ENCODE measurements at regions not wholly inside any gene's neighbourhood (a gene's known extent, or its start where the extent isn't known, plus 50 kb on each side); places are given as distances from the start of the nearest gene placed in this dataset.

DNA sequence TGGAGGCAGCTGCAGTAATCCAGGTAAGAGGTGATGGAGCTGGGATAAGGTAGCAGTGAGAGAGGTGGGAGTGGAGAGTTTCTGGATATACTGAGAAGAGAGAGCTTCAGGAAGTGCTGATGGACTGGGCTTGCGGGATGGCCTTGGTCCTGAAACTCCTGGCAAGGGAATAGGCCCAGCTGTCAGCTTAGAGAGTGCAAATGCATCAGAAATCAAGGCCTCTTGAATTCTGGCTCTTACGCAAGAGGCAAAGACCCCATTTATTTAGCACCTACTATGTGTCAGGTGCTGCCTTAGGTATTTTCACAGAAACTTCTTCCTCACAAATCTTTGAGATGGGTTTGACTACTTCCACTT, 227.2 kb upstream of the MAP3K1 start:
- ATAC-seq (no peak), DNase-seq (no peak)

- no peak for DNase-seq
- no peak for ATAC-seq
Observed at GRCh38 chr5:56587381-56588130, 227.8 kb upstream of the MAP3K1 start.

DNA sequence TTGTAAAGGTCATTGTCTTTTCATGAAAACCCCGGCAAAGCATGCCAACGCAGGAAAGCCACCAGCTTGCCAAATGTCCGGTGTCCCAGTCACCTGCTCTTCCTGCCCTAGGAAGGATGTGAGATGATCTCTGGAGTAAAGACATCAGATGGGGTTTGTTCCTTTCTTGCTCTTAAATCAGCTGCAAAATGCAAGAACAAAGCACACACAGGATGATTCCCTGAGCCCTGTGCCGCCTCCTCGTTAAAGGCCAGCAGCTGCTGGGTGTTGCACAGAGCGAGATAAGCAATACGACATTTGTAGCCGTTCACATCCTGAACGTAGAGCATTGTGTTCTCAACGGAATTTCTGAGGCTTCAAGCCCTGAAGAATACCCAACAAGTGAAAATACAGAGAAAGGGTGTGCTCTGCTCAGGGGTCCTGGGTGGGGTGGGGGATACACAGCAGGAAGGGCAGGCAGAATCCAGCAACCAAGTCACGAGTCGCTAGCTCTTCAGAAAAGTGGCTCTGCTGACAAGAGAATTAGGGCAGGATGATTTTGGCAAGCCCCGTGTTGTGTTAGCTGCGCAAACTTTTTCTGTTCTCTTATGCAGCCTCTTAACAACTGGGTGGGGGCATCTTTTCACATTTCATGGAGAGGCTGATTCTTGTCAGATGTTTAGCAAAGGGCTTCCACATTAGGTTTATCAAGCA, 229.2 kb upstream of the MAP3K1 start:
- ATAC-seq: no peak
- DNase-seq: no peak

GRCh38 chr5:56585461-56585860, 229.9 kb upstream of the MAP3K1 start:
- no peak for ATAC-seq
- DNase-seq: no peak

- ATAC-seq (no peak), DNase-seq (no peak)
Observed at GRCh38 chr5:56581426-56581825, 233.9 kb upstream of the MAP3K1 start.

DNA sequence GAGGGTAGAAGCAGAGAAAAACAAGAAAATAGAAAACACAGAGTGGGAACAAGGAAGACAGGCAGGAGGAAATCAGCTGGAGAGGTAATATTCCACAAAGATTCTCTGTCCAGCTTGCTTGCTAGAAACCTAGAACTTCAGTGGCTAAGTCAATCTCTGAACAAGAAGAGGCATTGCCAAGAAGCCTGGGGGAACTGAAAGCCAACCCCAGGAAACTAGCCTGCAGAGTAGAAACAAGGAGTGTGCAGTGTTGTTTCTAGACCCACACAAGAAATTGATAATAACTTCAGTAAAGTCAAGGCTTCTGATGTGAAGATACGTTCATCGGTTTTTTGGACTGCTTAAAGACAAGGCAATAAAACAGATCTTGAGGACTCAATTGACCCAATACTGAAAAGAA, 234.5 kb upstream of the MAP3K1 start:
- ATAC-seq (no peak), DNase-seq (no peak)

DNA sequence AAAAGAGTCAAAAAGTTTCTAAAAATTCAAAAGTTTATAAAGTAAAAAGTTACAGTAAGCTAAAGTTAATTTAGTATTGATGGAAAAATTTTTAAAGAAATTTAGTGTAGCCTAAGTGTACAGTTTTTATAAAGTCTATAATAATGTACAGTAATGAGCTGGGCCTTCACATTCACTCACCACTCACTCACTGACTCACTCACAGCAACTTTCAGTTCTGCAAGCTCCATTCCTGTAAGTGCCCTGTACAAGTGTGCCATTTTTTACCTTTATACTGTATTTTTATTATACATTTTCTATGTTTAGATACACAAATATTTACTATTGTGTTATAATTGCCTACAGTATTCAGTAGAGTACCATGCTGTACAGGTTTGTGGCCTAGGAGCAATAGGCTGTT, 239.5 kb upstream of the MAP3K1 start:
- ATAC-seq: no peak
- DNase-seq: no peak

- no peak for DNase-seq
- no peak for ATAC-seq
Observed at GRCh38 chr5:56574778-56575177, 240.6 kb upstream of the MAP3K1 start.

DNA sequence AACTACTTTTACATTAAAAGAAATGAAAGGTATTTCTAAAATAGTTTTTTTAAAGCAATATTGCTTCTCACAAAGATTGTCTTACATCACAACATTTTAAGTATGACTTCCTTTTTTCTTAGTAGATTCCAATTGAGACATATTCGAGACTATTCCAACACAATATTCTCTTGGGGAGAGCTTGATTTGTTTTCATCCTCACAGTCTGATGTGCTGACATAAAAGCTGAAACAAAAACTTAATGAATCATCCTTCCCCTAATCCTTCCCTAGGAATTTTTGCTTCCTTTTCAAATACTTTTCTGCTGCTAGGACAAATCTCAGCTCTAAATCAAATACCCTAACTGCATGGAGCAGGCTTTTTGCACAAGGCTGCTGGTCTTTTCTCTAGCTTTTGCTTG, 245.8 kb upstream of the MAP3K1 start:
- DNase-seq (no peak), ATAC-seq (no peak)

- ATAC-seq (no peak), DNase-seq (no peak)
Observed at GRCh38 chr5:56569076-56569475, 246.3 kb upstream of the MAP3K1 start.

DNA sequence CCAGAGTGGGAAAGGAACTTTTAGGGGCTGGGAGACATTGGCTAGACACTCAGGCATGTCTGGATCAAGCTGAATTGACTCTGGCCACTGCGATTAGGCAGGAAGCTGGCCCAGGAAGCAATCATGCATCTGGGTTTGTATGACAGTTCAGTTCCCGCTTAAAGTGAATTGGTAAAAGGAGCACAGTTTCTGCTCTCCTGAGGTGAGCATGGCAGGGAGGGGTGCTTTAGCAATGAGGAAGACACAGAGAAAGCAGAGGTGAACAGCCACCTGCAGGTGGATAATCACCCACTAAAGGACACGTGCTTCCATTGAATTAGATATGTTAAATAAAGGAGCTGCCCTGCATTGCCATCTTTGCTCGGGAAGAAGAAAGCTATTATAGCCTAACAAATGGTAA, 248.1 kb upstream of the MAP3K1 start:
- ATAC-seq (no peak), DNase-seq (no peak)

DNA sequence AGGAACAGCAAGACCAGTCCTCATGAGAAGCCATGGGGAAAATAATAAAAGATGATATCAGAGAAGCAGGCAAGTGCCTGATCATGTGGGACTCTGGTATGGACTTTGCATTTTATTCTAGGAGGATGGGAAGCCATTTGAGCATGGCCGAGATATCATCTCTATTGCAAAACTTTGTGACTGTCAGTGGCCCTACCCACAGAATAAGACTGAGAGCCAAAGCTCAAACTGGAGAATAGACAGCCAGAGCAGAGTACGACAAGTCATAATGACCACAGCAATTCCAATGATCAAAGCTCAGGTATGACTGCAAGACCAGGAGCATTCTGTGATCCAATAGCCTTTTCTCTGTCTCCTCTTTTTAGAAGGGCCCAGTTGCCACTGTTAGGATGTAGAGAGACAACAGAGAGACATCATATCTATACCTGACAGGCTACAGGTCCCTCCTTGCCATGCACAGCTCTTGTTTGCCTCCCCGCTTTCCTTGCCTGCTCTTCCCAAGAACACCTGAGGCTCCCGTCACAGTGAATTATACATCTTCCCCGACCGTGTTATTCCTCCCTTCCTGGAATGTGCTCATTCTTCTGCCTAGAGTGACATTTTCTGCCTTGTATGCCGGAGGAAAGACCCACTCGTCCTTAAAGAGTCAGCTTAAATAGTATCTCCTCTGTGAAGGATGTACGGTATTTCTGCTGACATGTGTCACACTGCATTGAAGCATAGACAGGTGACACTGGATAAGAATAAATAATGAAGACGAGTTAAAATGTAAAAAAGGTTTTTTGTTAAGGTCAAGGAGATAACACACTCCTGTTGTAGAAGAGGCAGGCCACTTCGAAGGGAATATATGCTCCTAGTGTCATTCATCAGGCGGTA, 248.7 kb upstream of the MAP3K1 start:
- no peak for DNase-seq

GRCh38 chr5:56565644-56566043, 249.7 kb upstream of the MAP3K1 start:
- DNase-seq (no peak), ATAC-seq (no peak)

More for the DNA sequence above, 248.7 kb upstream of the MAP3K1 start:
- no peak for ATAC-seq

GRCh38 chr5:56565283-56565615, 250.1 kb upstream of the MAP3K1 start:
- ATAC-seq: no peak
- DNase-seq: no peak

DNA sequence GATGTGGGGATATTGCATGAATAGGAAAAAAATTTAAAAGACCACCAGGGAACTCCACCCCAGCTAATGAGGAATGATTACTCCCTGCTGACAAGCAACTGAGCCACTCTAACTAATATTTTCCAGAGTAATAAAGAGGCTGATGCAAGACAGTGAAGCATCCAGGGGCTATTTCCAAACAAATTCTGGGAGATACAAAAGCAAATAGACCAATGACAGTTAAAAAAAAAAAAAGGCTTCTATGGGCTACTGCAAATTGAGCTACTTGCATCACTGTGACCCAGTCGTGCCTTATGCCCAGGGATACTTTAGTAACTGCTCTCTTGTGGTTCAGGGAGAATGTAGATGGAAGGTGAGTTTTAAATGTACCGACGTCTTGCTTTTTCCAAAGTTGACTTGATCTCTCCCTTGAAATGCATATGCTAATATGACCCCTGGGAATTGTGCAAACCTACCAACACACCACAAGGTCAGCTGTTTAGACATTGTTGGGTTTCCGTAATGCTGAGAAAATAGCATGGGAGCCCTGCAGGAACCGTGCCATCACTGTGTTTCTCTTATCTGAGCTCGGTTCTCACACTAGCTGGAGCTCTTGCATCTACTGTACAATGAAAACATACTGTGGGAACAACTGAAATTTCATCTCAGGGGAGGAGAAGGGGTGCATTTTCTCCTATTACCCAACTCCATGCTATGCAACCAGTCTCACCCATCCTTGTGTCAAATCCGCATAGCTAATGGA, 250.6 kb upstream of the MAP3K1 start:
- DNase-seq (no peak), ATAC-seq (no peak)

DNA sequence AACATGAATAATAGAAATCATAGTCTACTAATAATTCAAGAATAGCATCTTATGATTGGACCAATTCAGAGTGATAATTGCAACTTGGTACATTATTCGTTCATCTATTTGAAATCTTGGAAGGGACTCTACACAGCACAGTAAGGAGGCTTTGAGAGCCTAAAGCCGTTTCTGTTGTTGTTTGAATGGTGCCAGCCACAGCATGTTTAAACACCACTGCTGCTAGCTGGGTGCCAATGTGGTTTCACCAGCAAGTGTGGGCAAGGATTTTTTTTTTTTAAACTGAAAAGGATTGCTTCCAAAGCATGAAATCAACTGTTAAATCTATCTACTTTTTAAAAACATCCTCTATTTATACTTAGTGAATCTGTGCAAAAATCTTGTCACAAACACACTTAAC, 253.9 kb upstream of the MAP3K1 start:
- DNase-seq (no peak), ATAC-seq (no peak)

GRCh38 chr5:56558131-56558745, 257.1 kb upstream of the MAP3K1 start:
- ATAC-seq (no peak), DNase-seq (no peak)

GRCh38 chr5:56557198-56557597, 258.2 kb upstream of the MAP3K1 start:
- ATAC-seq (no peak), DNase-seq (no peak)

DNA sequence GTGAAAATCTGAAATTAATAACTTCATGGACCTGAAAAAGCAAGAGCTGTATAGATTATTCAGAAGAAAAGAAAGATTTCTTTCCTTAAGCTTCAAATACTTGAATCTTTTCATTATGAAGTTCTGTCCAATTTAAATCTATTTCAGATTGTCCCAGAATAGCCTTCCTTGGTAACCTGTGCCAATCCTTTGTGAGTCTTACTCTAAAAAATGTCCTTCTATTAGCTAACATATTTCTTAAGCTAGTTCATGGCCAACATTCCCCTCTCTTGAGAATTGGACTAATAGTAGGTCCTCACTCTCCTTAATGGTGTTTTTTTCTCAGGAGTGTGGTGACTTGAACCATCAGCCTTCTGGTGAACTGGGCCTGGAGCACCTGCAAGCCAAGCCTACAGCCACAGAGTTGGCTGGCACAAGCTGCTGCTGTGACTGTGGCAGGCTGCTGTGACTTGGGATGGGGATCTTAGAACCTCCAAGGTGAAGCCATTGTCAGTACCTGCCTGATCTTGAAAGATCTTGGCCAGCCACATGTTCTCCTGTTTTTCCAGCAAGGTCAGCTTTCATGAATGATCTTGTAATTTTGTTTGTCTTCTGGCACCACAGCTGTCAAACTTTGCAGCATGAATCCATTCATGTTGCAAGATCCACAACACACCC, 262.6 kb upstream of the MAP3K1 start:
- no peak for DNase-seq
- no peak for ATAC-seq

DNA sequence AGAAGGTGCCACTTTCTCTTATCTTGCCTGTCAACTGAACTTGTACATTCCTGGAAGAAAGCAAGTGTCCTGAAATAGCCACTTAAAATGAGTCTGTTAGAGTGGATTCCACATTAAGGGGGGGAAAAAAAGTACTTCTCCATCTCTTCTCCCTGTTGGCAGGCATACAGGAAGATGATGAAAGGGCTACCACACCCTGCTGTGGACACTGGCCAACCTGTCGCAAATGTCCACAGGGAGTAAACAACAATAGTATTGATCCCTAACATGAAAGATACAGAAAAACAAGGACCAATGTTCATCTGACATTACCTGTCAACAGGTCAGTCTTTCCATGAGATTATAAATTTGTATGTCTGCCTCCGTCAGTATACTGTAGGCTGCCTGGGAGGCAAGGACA, 265.1 kb upstream of the MAP3K1 start:
- ATAC-seq: no peak
- no peak for DNase-seq

- ATAC-seq (no peak), DNase-seq (no peak)
Observed at GRCh38 chr5:56549096-56549886, 266.1 kb upstream of the MAP3K1 start.

All from stimulated activated naive CD8-positive, alpha-beta T cell treated with anti-CD3 and anti-CD28 coated beads, Interleukin-15, Interleukin-2, amounts not matched to agents 100 U/mL and 50 U/mL, for 24 hours (primary cell).